GM19438 (cell line): ENCODE measurements at regions not wholly inside any gene's neighbourhood (a gene's known extent, or its start where the extent isn't known, plus 50 kb on each side); places are given as distances from the start of the nearest gene placed in this dataset.
A peak's percentile ranks its signal among the peaks of the same experiment; 100 is the strongest.

Experiments
- ATAC-seq: cut with Tn5 transposase; IDR thresholded peaks from one replicate; pipeline ENCODE4 v1.9.1; 2021; ENCODE audit warnings: low read depth; ENCODE audit not compliant: unreplicated experiment

DNA sequence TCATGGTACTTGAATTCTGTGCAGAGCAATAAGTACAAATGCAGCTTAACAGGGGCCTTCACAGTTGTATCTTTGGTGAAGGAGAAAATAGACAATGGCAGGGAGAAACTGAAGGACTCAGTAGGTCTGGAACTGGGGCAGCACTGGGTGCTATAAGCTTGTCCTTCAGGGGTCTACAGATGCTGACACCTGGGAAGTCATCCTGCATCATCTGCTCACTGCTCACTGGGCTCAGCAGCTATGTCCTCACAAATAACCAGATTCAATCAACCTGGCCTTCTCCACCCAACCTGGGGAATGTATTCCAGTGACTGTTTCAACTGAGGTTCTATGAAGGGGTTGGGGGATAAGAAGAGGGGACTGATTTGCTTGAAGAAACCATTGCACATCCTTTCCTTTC lies 117.0 kb downstream of the ZNF280B start:
- ATAC-seq = no peak

DNA sequence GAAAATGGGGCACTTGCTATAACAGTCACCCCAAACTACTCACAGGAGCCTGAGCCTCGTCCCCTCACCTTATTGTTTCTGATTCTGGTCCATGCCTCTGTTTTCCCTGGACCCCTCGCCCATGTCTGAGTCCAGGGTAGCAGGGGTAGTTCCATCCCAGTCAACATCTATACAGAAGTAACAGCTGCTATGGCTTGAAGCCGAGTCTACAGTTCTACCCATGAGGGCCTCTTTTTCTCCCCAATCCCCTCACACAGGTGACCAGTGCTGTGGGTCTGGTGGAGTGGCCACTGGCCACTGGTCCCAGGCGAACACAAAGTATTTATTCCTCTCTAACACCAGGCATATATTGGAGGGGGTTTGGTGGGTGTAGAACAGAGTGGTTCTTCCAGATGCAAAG lies 116.4 kb downstream of the ZNF280B start:
- no peak for ATAC-seq

DNA sequence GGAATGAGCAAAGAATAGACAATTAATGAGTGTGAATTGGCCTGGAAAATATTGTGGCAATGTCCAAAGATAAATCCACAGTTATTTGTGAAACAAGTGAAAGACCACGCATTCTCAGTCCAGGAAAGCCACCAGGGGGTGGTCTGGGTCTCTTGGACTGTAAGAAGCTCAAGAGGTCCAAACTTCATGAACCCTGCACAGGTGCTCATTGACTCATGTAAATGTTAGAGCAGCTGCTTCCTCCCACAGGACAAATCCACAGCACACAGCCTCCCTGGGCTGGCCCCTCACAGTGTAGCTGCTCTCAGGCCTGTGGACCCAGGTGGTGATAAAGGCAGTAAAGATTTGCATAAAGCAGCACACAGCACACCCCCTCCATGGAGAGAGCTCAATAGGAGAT lies 114.0 kb downstream of the ZNF280B start:
- no peak for ATAC-seq

DNA sequence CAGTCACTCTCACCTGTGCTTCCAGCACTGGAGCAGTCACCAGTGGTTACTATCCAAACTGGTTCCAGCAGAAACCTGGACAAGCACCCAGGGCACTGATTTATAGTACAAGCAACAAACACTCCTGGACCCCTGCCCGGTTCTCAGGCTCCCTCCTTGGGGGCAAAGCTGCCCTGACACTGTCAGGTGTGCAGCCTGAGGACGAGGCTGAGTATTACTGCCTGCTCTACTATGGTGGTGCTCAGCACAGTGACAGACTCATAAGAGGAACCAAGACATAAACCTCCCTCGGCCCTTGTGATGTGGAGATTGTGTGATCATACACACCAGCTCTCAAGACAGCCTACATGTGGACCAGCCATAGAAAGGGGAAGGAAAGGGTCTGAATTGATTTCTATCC lies 113.3 kb downstream of the ZNF280B start:
- no peak for ATAC-seq

DNA sequence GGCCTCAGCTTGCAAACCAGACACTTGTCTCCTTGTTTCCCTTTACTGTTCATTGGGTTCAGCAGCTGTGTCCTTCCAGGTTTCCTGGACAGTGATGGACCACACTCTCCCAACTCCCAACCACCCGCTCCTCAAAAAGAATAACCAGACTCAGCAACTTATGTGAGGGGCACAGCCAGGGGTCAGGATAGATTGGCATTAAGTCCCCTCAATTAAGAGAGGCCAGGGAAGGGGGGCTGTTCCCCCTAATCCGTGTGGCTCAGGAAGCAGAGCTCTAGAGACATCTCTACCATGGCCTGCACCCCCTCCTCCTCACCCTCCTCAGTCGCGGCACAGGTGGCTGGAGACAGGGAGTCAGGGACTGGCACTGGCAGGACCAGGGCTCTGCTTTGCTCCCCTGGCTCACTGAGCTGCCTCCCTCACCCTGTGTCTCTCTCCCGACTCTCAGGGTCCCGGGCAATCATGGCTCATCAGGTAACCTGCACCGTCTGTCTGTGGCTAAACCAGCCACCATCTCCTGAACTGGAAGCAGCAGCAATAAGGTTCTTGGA lies 111.7 kb downstream of the ZNF280B start:
- no peak for ATAC-seq

DNA sequence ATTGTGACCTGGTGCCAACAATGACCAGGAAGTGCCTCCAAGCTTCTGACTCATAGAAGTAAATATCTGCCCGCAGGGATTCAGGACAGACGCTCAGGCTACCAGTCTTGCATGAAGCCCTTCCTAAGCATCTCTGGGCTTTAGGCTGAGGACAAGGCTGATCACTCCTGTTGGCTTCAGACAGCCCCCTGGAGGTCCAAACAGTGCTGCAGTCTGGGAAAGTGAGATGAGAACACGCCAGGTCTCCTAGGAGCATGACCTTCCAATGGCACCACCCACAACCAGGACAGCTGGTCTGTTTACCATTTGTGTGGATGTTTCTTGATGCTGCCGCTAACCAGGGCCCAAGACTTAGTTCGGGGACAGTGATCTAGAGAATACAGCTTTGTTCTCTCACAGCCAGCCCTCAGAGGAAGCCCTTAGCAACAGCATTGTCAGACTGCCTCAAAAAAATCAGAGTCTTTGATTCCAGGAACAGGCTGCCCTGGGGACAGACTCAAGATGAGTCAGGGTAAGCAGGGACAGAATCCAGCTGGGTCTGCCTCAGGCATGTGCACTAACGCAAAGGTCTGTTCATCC lies 111.2 kb downstream of the ZNF280B start:
- ATAC-seq = no peak

DNA sequence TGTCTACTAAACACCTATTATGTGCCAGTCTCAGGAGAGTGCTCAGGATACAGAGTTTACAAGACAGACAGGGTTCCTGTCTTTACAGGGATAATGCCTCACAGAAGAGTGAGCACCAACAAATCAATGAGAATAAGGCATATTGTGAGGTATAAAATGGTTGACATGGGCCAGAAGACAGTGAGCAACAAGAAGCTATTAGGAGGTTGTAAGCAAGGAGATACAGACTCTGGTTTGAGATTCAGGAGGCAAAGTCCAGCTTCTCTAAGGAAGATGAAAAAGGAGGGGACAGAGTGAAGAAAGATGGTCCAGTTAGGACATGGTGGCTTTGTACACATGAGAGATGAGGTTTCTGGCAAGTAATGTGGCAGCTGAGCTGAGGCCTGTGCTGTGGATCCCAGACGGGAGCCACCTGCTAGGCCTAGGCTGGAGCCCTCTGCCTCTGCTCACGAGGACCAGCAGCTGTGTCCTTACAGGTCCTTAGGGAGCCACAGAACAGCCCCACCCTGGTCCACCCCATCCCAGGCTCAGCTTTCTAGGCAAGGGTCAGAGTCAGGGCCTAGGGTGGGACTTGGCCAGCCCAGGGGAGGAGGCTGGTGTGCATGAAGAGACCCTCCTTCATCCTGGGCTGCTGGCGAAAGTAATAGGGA lies 110.5 kb downstream of the ZNF280B start:
- no peak for ATAC-seq

DNA sequence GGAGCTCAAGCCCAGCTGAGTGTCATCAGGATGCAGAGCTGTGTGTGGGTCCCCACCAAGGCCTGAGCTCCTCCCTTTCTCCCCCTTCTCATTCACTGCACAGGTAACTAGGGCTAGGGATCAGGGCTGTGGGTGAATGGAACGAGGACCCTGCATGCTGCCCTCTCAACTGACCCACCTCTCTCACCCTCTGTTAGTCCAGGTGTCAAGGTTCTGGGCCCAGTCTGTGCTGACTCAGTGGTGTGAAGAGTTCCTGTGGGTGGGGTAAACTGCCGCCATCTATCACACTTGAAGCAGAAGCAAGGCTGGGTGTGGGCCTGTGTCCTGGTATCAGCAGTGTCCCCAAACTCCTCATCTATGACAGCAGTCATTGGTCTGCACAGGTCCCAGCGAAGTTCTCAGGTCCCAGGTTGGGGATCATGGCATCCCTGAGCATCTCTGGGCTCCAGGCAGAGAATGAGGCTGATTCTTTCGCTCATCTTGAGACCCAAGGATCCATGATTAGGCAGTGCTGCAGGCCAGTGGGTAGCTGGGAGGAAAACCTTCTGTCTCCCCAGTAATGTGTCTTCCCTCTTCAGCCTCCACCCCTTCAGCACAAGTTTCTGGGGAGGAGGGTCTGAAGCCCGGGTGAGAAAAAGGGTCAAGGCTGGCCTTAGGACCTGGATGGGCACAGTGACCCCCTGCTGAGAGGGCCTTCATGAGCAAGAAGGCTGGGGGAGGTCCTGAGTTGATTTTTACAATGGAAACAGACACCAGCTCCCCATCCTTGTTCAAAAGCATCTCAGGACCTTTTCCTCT lies 109.8 kb downstream of the ZNF280B start:
- no peak for ATAC-seq

DNA sequence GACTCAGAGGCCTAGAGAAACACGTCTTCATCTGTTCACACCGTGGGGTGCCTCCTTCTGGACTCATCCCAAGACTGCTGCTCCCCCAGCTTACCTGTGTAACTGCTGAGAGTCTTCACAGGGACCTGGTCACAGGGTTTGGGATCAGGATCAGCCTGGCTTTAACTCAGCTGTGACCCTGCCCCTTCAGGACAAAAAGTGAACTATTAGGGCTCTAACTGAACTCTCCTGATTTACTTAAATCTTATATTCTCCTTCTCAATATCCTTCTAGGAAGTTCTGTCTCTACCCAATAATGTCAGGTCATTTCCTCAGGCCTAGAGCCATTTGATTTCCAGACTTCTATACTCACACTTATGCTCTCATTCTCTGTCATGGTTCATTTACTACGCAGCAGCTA lies 108.4 kb downstream of the ZNF280B start:
- no peak for ATAC-seq

DNA sequence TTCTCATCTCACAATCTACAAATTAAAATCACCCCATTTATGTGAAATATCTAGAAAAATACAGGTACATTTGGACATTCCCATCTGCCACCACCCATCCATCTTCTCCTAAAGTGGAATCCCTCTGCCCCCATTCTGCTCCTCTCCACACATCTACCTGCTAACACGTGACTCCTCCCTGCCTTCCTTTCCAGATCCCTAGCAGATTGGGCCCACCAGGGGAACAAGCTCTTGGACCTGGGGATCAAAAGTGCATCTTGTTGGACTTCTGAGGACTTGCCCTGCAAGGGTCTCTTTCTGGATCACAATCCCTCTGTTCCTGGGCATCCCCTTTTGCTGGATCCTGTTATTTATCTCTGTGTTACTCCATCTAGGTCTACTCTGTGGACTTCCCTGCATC lies 107.6 kb downstream of the ZNF280B start:
- no peak for ATAC-seq

DNA sequence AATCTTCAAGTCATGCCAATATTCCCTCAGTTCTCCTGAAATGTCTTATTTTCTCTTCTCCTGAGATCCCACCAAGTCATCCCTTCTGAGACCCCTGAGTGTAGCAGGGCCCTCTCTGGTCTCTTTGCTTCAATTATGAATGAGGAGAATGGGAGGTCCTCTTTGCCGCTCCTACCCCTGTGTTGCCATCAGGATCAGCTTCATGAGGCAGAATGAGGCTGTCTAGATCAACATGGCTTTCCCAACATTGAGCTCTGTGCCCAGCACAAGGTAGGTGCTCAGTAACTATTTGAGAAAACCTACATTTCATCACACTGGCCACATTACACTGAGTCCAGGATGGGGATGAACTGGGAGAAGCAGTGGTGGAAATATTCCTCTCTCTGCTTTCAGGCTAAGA lies 107.2 kb downstream of the ZNF280B start:
- no peak for ATAC-seq

DNA sequence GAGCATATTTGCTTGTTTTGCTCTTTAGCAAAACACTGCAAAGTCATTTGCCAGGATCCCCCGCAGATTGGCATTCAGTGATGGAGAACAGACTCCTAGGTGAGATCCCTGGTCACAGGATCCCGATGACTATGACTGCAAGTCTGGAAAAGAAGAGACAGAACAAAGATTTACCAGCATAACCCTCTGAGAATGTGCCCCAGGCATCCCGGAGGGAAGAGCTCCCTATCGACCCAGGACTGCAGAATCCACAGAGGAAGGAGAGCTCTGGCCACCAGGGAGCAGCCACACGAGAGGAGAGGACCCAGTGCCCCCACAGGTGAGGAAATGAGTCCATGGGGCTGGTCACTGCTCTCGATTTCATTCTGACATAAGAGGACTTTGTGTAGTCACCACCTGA lies 105.2 kb downstream of the ZNF280B start:
- ATAC-seq = no peak

DNA sequence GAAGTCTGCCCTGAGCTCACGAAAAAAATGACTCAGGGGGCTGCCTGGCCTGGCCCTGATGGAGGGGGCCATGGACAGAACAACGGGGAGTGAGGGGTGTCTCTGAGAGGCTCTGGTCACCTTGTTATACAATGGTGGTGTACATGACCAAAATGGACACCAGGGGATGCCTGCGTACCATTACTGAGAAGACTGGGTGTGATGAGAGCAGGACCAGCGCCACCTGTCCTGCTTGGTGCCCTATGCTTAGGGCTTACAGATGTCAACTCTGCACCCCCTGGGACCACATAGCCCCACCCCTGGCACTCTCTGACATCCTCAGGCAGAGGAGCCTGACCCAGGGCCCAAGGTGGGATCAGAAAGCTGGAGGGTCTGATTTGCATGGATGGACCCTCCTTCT lies 104.8 kb downstream of the ZNF280B start:
- ATAC-seq = no peak

DNA sequence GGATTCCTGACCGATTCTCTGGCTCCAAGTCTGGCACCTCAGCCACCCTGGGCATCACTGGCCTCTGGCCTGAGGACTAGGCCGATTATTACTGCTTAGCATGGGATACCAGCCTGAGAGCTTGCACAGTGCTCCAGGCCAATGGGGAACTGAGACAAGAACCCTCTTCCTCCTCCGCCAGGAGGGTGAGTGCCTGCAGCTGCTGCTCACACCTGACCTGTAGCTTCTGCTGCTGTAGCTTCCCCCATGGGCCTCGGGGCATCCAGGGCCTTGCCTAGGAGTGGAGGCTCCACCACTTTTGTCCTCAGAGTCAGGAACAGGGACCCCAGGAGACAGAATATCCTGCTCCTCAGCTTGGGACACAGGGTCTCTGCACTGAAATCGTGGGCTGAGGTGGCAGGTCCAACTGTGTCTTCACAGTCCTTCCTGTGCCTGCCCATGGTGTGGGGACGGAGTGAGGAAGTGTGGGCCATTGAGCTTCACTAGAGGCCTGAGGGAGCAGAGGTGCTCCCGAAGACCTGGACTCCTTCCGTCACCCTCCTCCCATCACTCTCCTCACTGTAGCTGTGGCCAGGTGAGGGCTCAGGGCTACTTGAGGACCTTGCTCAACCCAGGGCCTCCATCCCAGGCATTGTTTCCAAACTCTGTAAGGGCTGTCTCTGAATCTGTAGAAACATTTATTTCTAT lies 103.8 kb downstream of the ZNF280B start:
- no peak for ATAC-seq

DNA sequence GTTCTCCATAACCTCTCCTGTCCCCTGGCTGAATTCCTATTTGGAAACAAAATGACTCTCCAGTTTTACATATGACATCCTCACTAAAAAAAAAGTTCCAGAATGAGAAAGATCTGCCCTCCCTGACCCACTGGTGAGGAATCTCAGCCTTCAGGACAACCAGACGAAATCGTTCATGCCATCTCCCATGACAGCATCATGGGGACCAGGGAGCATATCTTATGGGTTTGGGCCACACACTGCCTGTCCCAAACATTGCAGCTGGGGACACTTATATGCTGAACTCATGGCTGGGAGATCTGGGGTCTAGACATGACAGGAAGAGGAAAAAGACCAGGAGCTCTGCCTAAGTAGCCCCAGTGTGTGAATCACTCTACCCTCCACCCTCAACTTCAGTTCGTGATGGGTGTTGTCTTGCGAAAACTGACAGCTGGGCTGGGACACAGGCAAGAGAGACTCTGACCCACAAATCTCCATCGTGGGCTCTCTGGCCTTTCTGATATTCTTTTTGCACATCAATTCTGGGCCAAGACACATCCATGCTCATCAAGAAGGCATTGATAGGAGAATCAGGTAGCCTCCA lies 102.0 kb downstream of the ZNF280B start:
- no peak for ATAC-seq

DNA sequence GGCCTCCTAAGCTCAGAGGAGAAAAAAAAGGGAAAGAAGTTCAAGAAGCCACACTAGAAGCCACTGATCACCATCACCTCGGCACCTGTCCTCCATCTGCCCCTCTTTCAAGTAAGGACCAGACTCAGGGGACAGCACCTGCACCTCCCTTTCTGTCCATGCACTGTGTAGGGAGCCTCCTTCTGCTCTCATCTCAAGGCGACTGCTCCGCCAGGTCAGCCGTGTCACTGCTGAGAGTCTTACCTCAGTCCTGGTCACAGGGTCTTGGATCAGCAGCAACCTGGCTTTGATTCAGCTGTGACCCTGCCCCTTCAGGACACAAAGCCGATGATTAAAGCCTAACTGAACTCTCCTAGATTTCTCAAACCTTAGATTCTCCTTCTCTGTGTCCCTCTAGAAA lies 101.5 kb downstream of the ZNF280B start:
- no peak for ATAC-seq

DNA sequence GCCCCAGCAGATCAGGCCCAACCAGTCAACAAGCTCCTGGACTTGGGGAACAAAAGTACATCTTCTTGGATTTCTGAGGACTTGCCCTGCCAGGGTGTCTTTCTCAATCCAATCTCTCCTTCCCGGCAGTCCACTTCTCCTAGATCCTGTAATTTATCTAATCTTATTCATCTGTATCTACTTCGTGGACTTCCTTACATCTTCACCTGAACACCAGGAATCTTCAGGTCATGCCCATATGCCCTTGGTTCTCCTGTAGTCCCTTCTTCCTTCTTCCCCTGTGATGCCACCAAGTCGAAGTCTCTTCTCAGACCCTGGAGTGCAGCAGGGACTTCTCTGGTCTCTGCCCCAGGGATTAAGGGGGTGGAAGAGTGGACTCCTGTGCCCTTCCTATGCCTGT lies 100.3 kb downstream of the ZNF280B start:
- no peak for ATAC-seq

DNA sequence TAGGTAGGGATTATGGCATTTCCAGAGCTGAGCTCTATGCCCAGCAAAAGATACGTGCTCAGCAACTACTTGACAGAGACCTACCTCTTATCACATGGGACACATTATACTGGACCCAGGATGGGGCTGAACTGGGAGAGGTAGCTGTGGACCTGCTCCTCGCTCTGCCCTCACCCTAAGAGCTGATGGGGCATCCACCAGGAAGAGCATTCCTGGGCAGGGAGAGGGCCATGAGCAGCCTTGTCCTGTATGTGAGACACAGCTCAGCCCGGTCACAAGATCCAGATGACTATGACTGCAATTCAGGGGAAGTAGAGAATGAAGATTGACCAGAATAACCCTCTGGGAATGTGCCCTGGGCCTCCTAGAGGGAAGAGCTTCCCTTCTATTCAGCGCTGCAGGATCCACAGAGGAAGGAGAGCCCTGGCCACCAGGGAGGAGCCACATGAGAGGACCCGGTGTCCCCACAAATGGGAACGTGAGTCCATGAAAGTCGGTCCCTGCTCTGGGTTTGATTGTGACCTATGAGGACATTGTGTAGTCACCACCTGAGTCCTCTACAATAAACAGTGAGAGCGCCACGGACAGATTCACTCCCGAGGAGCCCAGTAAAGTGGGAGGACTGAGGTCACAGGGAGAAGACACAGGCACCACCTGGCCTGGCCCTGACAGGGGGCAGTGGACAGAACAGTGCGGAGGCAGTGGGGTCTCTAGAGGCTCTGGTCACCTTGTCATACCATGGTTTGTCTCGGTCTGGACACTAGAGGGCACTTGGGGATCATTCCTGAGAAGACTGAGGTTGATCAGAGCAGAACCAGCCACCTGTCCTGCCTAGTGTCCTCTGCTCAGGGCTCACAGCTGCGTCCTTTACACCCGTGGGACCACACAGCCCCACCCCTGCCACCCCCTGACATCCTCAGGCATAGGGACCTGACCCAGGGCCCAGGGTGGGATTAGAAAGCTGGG lies 99.5 kb downstream of the ZNF280B start:
- no peak for ATAC-seq

DNA sequence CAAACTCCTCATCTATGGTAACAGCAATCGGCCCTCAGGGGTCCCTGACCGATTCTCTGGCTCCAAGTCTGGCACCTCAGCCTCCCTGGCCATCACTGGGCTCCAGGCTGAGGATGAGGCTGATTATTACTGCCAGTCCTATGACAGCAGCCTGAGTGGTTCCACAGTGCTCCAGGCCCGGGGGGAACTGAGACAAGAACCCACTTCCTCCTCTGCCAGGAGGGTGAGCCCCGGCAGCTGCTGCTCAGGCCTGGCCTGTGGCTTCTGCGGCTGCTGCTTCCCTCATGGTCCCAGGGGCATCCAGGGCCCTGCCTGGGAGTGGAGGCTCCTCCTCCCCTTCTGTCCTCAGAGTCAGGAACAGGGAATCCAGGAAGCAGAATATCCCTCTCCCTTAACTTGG lies 98.4 kb downstream of the ZNF280B start:
- ATAC-seq = peak; percentile 78

DNA sequence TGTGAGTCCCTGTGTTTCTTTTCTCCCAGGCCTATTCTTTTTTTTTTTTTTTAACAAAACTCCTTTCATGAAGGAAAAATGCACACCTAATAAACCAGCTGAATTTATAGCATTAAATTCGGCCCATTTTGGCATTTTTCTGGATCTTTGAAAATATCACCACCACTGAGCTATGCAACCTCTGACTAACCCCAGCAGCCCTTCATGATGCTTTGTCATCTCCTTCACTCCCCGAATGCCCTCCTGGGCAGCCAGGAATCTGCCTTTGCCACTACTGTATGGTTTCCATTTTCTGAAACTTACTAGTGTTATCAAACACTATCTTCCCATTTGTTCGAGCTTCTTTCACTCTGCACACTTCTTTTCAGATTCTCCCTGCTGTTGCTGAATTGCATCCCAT lies 97.9 kb downstream of the ZNF280B start:
- no peak for ATAC-seq
